ENCODE measurements at regions not wholly inside any gene's neighbourhood (a gene's known extent, or its start where the extent isn't known, plus 50 kb on each side); places are given as distances from the start of the nearest gene placed in this dataset.

- DNase-seq (ENCODE audit: low spot score), result no peak
- TF ChIP-seq CTCF (IDR thresholded peaks at IDR 0.05; ENCODE audit: extremely low read depth, insufficient read depth, missing control alignments), result no peak
- in situ Hi-C loops (cut with MboI; ENCODE audit: low pct_unique_long_range_greater_than_20kb, low sequenced_read_pairs, unreplicated experiment), result no loop called here
Observed at GRCh38 chr6:135647521-135647920, 150.0 kb upstream of the AHI1 start.

- no peak for TF ChIP-seq CTCF (IDR thresholded peaks at IDR 0.05; ENCODE audit: extremely low read depth, insufficient read depth, missing control alignments)
- peak; percentile 12 for DNase-seq (ENCODE audit: low spot score)
Observed at GRCh38 chr6:135651964-135652755, 154.6 kb upstream of the AHI1 start.

GRCh38 chr6:135655055-135655454 is 157.5 kb upstream of the AHI1 start:
- no peak for TF ChIP-seq CTCF (IDR thresholded peaks at IDR 0.05; ENCODE audit: extremely low read depth, insufficient read depth, missing control alignments)
- in situ Hi-C loops (cut with MboI; ENCODE audit: low pct_unique_long_range_greater_than_20kb, low sequenced_read_pairs, unreplicated experiment), result no loop called here
- no peak for DNase-seq (ENCODE audit: low spot score)

More at GRCh38 chr6:135651964-135652755, 154.6 kb upstream of the AHI1 start:
- in situ Hi-C loops (cut with MboI; ENCODE audit: low pct_unique_long_range_greater_than_20kb, low sequenced_read_pairs, unreplicated experiment), result no loop called here

- no peak for TF ChIP-seq CTCF (IDR thresholded peaks at IDR 0.05; ENCODE audit: extremely low read depth, insufficient read depth, missing control alignments)
- DNase-seq (ENCODE audit: low spot score), result no peak
- in situ Hi-C loops (cut with MboI; ENCODE audit: low pct_unique_long_range_greater_than_20kb, low sequenced_read_pairs, unreplicated experiment), result no loop called here
Observed at GRCh38 chr6:135657207-135657606, 159.7 kb upstream of the AHI1 start.

- TF ChIP-seq CTCF (IDR thresholded peaks at IDR 0.05; ENCODE audit: extremely low read depth, insufficient read depth, missing control alignments), result no peak
- in situ Hi-C loops (cut with MboI; ENCODE audit: low pct_unique_long_range_greater_than_20kb, low sequenced_read_pairs, unreplicated experiment), result no loop called here
Observed at GRCh38 chr6:135658481-135658880, 160.9 kb upstream of the AHI1 start.

GRCh38 chr6:135658916-135659315 is 161.4 kb upstream of the AHI1 start:
- TF ChIP-seq CTCF (IDR thresholded peaks at IDR 0.05; ENCODE audit: extremely low read depth, insufficient read depth, missing control alignments), result no peak
- DNase-seq (ENCODE audit: low spot score), result no peak
- in situ Hi-C loops (cut with MboI; ENCODE audit: low pct_unique_long_range_greater_than_20kb, low sequenced_read_pairs, unreplicated experiment), result no loop called here

More at GRCh38 chr6:135658481-135658880, 160.9 kb upstream of the AHI1 start:
- no peak for DNase-seq (ENCODE audit: low spot score)

All from GM13977 (cell line).